ELF-1 (cell line): ENCODE measurements at regions not wholly inside any gene's neighbourhood (a gene's known extent, or its start where the extent isn't known, plus 50 kb on each side); places are given as distances from the start of the nearest gene placed in this dataset.
"Not testable (repeated sequence)": the region's sequence is repeated elsewhere in the genome, so short reads cannot be mapped to it uniquely, and the experiment has no call there.

ENCODE experiments used
- DNase-seq: peaks from one replicate; pipeline ENCODE4 v3.0.0-alpha.2; 2016; ENCODE audit warnings: low read depth, low spot score

DNA sequence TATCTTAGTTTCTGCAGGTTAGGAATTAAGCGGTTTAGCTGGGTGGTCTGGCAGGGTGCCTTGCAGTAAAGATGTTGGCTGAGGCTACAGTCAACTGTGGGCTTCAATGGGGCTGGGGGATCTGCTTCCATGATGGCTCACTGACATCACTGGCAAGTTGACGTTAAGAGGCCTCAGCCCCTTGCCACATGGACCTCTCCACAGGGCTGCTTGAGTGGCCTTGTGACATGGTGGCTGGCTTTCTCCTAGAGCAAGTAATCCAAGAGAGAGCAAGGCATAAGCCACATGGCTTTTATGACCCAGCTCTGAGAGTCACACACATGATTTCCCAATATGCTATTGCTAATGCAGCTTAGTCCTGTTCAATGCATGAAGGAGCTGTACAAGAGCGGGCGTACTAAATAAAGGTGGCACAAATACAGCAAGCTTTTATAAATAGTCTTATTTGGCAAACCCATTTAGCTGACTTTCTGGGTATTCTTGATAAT lies 109.1 kb downstream of the SEPTIN7 start:
- no peak for DNase-seq

DNA sequence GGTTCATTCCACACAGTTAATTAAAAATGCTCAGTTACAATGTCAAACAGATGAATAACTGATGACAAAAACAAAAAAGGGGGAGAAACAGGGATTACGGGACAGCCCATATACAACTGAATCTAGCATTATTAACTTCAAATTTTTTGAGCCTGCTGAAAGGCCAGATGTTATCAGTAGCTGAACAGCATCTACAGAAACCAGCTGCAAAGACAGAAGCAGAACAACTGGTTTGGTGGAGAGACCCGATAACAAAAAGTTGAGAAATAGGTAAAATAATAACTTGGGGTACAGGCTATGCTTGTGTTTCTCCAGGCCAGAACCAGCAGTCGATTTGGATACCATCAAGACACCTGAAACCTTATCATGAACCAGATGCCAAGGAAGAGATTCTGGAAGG lies 109.8 kb downstream of the SEPTIN7 start:
- not testable (repeated sequence) for DNase-seq

DNA sequence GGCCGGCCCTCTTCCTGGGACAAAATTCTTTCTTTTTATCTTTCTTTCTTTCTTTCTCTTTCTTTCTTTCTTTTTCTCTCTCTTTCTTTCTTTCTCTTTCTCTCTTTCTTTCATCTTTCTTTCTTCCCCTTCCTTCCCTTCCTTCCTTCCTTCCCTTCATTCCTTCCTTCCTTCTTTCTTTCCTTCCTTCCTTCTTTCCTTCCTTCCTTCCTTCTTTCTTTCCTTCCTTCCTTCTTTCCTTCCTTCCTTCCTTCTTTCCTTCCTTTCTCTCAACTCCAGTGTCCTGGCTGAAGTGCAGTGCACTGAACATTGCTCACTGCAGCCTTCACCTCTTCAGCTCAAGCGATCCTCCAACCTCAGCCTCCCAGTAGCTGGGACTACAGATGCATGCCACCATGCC lies 112.5 kb downstream of the SEPTIN7 start:
- not testable (repeated sequence) for DNase-seq

DNA sequence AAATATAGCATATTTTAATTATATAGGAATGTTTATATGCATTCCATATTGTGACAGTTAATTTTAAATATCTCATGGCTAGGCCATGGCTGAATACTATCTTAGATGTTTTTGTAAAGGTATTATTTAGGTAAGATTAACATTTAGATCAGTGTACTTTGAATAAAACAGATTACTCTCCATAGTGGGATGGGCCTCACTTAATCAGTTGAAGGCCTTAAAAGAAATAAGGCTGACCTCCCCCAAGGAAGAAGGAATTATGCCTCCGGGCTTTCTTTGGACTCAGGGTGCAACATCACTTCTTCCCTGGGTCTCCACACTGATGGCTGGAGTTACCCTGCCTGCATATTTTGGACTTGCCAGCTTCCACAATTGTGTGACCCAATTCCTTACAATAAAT lies 113.4 kb downstream of the SEPTIN7 start:
- DNase-seq: not testable (repeated sequence)

DNA sequence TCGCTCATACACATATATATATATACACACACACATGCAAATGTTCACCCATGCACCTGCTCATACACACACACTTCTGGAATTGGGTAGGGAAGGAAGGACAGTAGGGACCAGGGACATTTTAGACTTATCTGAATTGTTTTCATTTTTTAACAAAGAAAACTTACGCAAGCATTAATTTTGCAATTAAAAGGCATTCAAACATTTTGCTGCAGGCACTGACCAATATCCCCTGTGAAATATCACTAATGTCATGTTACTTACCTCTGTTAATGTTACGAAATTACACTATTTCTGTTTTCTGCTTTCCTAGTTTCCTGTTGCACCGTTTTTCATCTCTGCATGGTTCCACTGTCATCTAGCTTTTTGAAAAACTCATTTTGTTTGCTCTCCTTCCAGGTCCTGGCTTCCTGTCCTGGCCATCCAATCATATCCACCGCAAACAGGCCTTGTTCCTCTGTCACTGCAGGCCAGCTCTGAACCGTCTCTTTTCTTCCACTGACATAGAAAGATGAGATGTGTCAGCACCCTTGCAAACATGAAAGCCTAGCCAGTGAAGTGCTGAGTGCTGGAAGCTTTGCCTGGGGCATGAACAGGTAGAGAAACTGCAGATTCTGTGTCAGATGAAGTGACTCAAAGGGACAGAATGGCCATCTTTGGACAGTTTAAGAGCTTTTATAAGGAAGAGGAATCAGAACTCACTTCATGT lies 114.5 kb downstream of the SEPTIN7 start:
- not testable (repeated sequence) for DNase-seq

DNA sequence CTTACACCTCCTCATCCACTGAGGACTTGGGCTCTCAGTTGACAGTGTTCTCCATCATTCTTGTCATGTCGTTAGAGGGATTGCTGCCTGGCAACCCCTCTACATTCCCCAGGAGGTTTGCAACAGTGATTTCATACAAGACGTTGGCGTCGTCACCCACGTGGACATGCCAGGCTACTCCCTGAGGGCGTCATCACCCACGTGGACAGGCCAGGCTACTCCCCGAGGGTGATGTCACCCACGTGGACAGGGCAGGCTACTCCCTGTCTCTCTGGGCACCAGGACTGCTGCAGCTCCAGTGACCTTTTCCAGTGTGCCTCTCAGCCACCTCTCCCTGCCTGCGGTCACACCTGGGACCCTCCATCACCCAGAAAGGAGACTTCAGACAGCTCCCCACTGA lies 117.4 kb downstream of the SEPTIN7 start:
- not testable (repeated sequence) for DNase-seq

DNA sequence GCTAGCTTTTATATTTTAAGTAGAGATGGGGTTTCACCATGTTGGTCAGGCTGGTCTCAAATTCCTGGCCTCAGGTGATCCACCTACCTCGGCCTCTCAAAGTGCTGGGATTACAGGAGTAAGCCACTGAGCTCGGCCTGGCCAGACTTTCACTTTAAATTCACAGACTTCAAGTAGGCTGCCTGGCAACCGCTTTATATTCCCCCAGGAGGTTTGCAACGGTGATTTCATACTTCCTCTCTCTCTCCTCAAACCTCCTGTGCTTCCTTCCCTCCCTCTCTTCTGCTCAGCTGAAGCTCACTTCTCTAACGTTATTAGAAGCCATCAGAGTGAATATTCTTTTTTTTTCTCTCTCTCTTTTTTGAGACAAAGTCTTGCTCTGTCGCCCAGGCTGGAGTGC lies 118.8 kb downstream of the SEPTIN7 start:
- DNase-seq: not testable (repeated sequence)

DNA sequence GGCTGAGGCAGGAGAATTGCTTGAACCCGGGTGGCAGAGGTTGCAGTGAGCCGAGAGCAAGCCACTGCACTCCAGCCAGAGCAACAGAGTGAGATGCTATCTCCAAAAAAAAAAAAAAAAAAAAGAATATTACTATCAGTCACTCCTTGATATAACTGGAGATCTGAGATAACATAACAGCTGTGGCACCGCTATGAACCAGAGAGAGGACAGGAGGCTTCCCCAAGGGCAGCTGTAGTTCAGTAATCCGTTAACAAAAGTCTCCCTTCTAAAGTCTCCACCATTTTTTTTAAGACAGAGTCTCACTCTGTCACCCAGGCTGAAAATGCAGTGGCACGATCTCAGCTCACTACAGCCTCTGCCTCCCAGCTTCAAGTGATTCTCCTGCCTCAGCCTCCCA lies 120.5 kb downstream of the SEPTIN7 start:
- DNase-seq: not testable (repeated sequence)

DNA sequence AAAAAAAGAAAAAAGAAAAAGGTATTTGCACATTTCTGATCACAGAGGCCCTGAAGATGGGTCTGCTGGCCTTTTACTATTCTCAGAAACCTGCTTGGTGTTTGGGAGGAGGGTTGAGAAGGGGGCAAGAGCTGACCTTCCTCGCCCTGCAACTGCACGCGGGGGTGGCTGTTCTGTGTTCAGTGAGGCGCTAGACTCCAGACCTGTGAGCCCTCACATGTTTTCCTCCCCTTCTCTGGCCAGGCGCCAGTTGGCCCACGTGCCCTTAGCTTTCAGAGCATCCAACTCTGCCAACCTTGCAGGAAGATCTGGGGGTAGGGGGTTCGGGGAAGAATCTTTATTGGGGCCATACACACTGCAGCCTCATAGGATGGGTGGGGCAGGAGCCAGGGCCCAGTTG lies 123.8 kb downstream of the SEPTIN7 start:
- DNase-seq: not testable (repeated sequence)

DNA sequence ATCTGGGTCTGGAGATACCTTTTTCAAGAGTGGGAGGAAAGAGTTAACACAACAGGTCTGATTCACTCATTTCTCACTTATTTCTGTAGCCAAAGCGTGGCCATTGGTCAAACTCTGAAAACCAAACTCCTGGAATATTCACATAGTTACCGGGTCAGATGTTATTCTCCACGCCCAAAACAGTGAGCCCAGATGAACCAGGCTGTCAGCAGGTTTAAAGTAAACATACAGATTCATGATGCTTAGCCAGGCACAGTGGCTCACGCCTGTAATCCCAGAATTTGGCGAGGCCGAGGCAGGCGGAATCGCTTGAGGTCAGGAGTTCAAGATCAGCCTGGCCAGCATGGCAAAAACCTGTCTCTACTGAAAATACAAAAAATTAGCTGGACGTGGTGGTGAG lies 126.1 kb downstream of the SEPTIN7 start:
- not testable (repeated sequence) for DNase-seq

DNA sequence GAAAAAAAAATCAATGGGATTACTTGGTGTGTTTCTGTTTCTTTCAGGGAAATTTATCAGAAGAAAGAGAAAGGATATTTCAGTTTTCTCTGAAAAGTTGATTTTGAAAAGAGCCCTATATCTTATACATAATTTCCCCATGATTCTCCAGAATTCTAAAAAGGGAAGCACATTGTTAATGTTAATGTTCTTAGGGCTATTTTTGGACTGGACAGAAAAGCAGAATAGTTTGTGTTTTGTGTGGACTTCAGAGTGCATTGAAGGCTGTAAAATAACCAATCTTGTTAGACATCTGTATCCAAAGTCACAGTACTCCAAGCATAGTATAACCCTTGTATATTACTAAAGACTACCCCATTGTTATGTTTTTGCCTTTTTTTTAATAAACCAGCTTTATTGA lies 130.3 kb downstream of the SEPTIN7 start:
- not testable (repeated sequence) for DNase-seq

DNA sequence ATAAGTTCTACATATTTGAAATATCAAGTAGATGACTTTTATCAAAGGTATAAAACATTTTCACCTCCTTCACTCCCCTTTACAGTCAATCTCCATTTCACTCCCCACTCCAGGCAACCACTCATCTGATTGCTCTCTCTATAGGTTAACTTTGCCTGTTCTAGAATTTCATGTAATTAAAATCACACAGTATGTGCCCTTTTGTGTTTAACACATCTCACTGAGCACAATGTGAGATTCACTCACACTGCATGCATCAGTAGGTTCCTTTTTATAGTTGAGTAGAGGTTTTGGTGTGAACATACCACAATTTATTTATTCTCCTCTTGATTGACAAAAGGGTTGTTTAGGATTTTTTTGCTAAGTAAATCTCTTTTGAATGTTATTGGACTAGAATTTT lies 130.7 kb downstream of the SEPTIN7 start:
- not testable (repeated sequence) for DNase-seq

DNA sequence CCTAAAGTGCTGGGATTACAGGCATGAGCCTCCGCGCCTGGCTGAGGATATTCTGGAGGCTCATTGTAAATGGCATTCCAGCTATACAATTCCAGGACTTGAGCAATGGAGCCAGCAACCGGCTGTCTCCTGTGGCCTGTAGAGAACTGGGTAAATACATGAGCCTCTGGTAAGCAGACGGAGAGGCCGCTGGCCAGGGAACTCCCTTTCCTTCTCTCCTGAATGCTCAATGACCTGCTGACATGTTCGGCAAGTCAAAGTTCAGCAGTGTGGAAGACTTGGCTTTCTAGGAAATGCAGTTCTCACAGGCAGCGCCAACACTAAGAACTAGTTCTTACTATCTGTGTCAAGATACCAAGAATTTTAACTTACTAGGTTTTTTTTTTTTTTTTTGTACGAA lies 139.8 kb downstream of the SEPTIN7 start:
- not testable (repeated sequence) for DNase-seq

DNA sequence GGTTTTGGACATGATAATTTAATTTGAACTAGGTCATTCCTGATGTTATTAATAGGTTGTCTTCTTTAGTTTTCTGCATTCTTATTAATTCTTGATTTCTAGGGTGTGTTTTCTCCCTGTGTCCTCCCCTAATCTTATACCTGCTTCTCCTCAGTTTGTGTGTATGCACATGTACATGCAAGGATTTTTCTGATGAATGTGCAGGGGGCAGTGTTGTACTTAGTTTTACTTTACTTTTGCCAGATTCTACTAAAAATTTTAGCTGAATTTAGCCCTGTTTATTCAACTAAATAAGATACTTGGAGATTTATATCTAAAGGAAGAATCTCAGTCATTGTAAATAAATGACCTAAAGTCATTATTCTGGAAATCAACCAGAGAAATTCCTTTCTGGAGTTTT lies 144.8 kb downstream of the SEPTIN7 start:
- DNase-seq: not testable (repeated sequence)

DNA sequence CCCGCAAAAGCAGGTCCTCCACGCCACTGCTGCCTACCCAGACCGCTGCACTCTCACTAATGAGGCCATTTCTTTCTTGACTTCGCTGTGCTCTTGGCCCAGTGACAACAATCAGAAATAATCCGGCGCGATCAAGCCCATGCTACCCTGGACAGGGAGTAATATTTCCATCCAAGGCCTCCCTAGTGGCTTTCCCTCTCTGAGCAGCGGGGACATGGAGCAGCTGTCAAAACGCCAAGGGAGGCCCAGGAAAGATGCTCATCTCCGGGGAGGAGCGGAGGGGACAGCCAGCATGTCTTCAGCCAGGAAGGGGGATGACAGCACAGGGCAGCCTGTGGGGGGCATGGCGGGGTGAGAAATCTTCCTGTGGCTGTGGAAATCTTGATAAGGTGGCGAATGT lies 154.9 kb downstream of the SEPTIN7 start:
- not testable (repeated sequence) for DNase-seq

DNA sequence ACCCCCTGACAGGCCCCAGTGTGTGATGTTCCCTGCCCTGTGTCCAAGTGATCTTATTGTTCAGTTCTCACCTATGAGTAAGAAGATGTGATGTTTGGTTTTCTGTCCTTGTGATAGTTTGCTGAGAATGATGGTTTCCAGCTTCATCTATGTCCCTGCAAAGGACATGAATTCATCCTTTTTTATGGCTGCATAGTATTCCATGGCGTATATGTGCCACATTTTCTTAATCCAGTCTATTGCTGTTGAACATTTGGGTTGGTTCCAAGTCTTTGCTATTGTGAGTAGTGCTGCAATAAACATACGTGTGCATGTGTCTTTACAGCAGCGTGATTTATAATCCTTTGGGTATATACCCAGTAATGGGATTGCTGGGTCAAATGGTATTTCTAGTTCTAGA lies 156.1 kb downstream of the SEPTIN7 start:
- DNase-seq: not testable (repeated sequence)

DNA sequence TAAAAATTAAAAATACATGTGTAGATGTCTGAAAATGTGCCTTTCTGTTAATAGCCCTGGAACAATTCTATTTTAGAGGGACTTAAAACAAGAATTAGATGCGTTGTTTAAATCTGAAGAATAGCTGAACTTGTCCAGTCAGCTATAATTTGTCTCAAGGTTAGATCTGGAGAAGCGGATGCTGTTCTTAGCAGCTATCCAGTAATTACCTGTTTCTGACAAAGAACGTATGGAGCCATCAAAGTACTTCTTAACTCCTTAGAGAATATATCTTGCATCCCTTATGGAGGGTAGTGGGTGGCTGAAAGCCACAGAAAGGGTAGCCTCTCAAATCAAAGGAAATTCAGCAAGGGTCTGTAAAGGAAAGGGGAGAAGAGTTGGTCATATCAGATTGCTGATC lies 160.4 kb downstream of the SEPTIN7 start:
- DNase-seq: not testable (repeated sequence)

DNA sequence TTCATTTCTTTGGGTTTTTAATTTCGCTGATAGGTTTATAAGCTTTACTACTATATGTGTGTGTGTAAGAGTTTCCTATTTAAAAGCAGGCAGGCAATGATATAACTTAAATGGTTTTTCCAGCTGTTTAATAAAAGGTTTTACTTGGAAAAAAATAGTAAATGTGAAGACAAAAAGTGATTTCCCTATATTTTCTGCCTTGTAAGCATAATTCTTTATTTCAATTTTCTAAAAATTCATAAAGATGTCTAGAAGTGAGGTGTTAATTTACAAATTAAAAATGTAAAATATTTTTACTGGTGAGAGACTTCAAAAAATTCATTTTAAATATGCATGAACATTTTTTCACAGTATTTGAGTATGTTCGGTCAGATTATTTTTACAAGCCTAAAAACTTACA lies 161.8 kb downstream of the SEPTIN7 start:
- not testable (repeated sequence) for DNase-seq

DNA sequence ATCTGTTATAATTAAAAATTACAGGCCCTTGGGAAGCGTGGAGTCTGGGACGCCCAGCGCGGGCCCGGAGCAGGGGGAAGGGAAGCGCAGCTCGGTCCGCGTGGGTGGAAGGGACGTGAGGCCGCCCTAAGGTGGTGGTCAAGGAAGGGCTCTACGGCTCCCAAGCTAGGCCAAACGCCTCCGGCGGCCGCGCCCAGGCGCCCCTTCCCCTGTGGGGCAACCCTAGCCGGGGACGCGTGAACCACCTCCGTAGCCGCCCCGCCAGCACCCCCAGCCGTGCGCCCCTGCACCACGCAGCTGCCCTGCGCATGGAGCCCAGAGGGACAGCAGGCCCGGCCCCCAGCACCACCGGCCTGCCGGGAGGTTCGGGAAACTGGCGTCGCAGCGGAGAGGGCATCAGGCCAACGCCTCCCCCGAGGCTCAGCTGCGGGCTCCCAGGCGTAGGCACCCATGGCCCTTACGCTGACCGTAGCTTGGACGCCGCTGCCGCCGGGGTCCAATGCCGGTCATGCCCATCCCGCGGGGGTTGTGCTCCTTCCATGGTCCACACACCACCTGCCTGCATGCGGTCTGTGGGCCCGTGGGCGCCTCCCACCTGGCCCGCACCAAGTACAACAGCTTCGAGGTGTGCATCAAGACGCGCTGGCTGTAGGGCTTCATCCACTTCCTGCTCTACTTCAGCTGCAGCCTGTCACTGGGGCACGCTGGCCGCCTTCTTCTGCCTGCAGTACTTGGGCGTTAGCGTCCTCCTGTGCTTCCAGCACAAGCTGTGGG lies 166.7 kb downstream of the SEPTIN7 start:
- DNase-seq: no peak

DNA sequence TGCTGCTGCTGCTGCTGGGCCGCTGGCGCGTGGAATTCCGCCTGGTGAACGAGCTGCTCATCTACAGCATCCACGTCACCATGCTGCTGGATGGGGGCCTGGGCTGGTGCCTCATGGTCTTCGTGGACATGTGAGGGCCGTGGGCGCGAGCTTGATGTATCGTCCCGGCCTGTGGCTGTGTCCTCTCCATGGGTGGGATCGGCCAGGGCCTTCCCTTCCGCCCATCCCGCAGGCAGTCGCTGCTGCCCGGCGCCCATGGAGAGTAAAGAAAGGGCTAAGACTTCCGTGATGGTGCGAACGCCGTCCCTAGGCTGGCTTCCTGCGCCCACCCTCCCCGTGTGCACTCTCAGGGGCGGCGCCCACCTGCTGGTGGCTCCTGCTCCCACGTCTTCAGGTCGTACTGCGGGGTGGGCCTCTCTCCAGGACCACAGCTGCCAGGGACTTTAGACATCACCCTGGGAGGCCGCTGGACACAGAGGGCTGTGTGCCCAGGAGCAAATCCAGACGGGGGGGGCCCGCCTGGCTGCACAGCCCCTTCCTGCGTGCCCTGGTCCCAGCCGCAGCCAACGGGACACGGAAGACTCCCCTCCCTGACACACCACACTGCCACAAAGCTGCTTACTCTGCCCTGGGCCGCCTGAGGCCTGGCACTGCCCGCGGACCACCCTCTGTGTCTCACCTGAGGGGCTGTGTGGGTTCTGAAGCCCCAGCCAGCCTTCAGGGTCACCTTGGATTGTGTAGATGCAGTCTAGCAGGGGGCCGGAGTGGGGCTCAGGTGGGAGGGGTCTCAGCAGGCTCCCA lies 167.5 kb downstream of the SEPTIN7 start:
- no peak for DNase-seq

DNA sequence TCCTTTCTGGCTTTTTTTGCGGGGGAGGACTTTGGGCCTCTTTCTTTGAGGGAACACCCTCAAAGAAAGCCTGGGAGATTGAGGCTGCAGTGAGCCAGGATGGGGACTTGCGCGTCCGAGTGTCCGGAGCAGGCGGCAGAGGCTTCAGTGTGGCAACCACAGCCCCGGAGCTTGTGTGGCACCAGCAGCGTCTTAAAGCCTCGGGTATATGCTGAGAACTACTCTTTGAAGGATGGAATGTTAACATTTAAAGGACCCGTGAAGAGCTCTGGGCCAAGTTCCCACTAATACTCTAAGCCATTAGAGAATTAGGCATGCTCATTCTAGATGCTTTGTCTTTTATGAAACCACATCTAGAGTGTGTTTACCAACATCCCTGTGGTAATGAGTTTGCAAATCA lies 168.2 kb downstream of the SEPTIN7 start:
- no peak for DNase-seq

DNA sequence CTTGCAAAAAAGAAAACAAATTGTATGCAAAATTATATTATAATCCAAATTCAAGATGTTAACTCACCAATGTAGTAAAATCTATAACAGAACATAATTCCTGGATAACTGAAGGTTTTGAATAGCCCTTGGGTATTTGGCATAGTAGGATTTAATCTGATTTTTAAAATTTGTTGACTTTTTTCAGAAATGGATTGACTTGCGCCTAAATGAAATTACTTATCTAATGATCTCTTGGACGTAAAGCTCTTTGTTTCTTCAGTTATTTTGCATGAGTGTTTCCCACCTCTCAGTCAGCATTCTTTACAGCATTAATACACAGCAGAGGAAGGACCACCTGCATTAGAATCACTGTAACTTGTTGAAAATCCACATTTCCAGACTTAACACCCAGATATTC lies 169.6 kb downstream of the SEPTIN7 start:
- DNase-seq: no peak
